Activated naive CD8-positive, alpha-beta T cell (primary cell): ENCODE measurements at regions not wholly inside any gene's neighbourhood (a gene's known extent, or its start where the extent isn't known, plus 50 kb on each side); places are given as distances from the start of the nearest gene placed in this dataset.

ENCODE experiments used
- H3K27ac Mint-ChIP-seq: one replicate; pipeline ENCODE4 v1.8.0; 2021; ENCODE audit warnings: mixed read lengths
- H3K27me3 Mint-ChIP-seq: one replicate; pipeline ENCODE4 v1.8.0; 2021; ENCODE audit warnings: mixed read lengths
- H3K36me3 Mint-ChIP-seq: one replicate; pipeline ENCODE4 v1.8.0; 2021; ENCODE audit warnings: mixed read lengths
- H3K4me1 Mint-ChIP-seq: one replicate; pipeline ENCODE4 v1.8.0; 2021; ENCODE audit warnings: low read depth, mixed read lengths
- H3K4me3 Mint-ChIP-seq: one replicate; pipeline ENCODE4 v1.8.0; 2021; ENCODE audit warnings: mild to moderate bottlenecking, mixed read lengths
- H3K9me3 Mint-ChIP-seq: one replicate; pipeline ENCODE4 v1.8.0; 2021; ENCODE audit warnings: low read depth, mixed read lengths

DNA sequence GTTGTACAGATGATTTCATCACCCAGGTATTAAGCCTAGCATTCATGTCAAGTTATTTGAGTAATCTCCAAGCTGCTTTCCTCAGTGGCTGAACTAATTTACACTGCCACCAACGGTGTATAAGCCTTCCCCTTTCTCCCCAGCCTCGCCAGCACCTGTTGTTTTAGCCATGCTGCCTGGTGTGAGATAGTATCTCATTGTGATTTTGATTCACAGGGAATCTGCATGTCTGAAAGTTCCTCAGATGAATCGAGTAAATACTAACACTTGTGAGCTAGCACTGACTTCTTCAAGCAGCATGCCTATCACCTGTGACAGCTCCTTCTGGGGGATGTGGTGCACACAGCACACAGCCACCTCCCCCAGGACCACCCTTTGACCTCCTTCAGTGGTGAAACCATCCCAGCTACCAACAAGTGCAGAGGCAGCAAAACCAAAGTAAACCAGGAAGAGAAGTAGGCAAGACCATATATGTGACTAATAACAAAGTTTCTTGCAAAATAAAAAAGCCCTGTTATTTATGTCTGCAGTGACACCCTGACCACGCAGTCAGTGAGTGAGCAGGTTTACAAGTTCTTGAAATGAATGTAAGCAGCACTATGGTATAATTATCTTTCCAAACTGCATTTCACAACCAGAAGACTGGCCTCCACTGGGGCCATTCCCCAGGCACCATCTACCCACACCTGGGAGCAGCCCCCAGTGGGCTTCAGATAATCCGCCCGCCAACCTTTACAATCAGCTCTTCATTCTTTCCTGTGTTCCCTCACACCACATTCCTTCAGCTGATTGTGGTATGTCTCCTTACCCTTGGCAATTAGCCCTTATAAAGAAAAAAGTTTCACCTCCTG, 173.8 kb downstream of the ETS2 start:
- Mint-ChIP-seq H3K36me3 (no peaks in the 10 kb centered on the region), H3K27me3 (peaks cover 26% of the 10 kb centered on the region), H3K9me3 (no peaks in the 10 kb centered on the region), H3K4me1 (no peaks in the 10 kb centered on the region), H3K4me3 (no peak overlapping the region), H3K27ac (peak overlapping the region; percentile 7)

DNA sequence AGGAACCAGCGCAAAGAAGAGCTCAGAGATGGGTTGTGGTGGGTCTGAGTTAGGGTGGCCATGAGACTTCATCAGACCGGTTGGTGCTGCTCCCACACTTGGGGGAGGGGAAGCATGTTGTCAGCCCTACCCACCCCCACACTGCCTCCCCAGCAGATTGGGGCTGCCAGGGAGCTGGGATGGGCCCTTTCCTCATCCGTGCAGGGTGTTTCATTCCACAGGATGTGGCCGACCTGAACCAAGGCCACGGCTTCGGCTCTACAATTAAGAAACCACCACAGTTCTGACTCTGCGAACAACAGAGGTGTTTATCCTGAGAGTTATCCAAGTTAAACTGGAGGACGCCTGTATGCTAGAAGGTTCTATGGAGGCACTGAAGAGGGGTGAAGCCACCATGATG, 171.2 kb downstream of the ETS2 start:
- H3K9me3 Mint-ChIP-seq: no peaks in the 10 kb centered on the region
- no peak overlapping the region for H3K27ac Mint-ChIP-seq
- no peaks in the 10 kb centered on the region for H3K36me3 Mint-ChIP-seq
- no peaks in the 10 kb centered on the region for H3K4me1 Mint-ChIP-seq
- H3K27me3 Mint-ChIP-seq: peaks cover 20% of the 10 kb centered on the region
- no peak overlapping the region for H3K4me3 Mint-ChIP-seq

DNA sequence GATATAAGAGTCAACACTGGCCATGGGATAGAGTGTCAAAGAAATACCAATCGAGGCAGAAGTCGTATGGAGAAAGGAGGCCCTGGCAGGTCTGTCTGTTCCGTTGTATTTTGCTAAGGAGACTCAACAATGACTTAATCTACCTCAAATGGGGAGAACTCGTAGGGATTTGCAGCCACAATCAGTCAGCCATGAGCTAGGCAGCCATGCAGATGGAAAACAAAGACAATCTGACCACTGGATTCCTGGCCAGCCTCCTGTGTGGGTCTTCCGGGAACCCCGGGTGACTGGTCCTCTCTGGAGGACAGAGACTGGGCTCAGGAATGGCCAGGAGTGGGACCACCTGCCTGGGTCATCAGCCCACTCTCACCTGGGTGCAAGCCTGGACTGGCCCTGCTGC, 167.8 kb downstream of the ETS2 start:
- Mint-ChIP-seq H3K4me3 (no peak overlapping the region), H3K4me1 (no peaks in the 10 kb centered on the region), H3K27ac (no peak overlapping the region), H3K9me3 (no peaks in the 10 kb centered on the region), H3K27me3 (peaks cover 4% of the 10 kb centered on the region), H3K36me3 (no peaks in the 10 kb centered on the region)

DNA sequence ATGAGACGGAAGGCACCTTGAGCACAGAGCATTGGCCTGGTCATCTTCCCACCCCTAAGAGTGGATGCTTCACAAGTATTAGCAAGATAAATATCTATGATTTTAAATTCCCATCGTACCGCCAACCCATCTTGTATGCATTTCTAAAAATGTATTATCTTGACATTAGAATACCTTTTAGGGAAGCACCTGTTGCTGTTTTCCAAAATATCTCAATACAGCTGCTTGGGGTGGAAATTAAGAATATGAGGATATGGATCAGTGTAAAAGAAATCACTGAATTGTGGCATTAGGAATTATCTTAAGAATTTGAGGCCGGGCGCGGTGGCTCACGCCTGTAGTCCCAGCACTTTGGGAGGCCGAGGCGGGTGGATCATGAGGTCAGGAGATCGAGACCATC, 166.3 kb downstream of the ETS2 start:
- H3K36me3 Mint-ChIP-seq: no peaks in the 10 kb centered on the region
- H3K4me3 Mint-ChIP-seq: no peak overlapping the region
- H3K27ac Mint-ChIP-seq: no peak overlapping the region
- no peaks in the 10 kb centered on the region for H3K27me3 Mint-ChIP-seq
- H3K9me3 Mint-ChIP-seq: no peaks in the 10 kb centered on the region
- H3K4me1 Mint-ChIP-seq: no peaks in the 10 kb centered on the region

DNA sequence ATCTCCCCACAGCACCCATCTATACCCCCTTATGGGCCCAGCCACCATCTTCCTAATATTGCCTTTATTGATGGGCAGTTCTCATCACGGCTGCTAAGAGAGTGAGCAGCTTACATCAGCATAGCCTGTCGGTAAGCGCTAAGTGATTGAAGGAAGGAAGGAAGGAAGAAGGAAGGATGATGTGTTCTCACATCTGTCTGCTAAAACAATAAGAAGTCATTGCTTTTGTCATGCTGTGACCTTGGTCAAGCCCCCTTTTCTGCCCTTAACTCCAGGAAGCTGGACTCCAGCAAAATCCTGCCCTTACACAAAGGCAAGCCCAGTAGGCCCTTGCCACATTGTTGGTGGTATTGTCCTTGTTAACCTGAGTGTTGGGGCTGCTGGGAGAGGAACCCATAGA, 165.0 kb downstream of the ETS2 start:
- Mint-ChIP-seq H3K4me1 (no peaks in the 10 kb centered on the region), H3K27me3 (no peaks in the 10 kb centered on the region), H3K36me3 (no peaks in the 10 kb centered on the region), H3K4me3 (no peak overlapping the region), H3K9me3 (no peaks in the 10 kb centered on the region), H3K27ac (no peak overlapping the region)

DNA sequence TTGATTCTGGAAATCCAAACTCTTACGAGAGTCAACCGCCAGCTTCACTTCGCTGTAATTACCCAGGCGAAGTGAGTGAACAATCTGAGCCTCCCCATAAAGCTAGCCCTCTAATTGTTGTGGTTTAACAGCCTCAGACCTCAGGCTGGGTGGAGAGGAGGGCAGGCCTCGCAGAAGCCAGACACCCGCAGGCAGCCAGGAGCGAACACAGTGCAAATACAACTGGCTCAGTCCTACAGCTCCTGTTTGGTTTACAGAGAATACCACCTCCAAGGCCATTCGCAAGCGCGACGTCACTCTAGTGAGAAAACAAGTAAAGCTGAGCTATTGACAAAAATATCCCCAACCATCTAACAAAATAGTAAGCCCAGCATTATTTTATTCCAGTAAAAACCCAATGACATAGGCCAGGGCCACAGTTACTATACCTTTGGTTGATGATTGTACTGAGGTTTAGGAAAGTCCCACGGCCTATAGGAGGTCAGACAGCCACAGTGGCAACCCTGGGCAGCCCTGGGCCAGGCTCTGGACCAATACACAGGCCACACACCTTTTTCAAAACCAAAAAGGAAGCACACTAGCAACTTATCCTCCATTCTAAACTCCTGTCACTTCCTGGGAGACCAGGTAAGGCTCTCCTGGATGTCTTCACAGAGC, 163.3 kb downstream of the ETS2 start:
- Mint-ChIP-seq H3K36me3 (no peaks in the 10 kb centered on the region), H3K4me1 (no peaks in the 10 kb centered on the region), H3K27me3 (no peaks in the 10 kb centered on the region), H3K9me3 (no peaks in the 10 kb centered on the region), H3K4me3 (no peak overlapping the region), H3K27ac (no peak overlapping the region)

DNA sequence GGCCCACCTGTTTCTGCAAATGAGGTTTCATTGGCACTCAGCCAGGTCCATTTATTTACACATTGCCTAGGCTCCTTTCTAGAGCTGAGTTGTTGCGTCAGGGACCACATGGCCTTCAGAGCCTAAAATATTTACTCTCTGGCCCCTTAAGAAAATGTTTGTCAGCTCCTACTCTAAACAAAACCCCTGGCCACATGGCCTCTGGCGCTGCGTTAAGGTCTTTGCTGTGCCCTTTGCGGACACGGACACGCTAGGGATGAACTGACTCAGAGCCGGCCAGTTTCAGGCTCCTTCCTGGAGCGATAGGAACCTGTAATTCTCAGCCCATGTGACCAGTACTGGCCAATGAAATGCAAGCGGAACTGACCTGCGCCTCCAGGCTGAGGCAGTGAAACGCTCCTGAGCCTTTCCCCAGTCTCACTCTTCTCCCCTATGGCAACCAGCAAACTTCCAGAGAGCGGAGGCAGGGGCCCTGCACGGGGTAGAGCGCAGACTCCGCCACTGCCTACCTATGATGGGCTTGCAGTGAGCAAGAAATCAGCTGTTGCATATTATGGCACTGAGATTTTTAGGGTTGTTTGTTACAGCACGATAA, 160.3 kb downstream of the ETS2 start:
- Mint-ChIP-seq H3K36me3 (no peaks in the 10 kb centered on the region), H3K9me3 (no peaks in the 10 kb centered on the region), H3K27me3 (no peaks in the 10 kb centered on the region), H3K27ac (no peak overlapping the region), H3K4me3 (no peak overlapping the region), H3K4me1 (no peaks in the 10 kb centered on the region)

DNA sequence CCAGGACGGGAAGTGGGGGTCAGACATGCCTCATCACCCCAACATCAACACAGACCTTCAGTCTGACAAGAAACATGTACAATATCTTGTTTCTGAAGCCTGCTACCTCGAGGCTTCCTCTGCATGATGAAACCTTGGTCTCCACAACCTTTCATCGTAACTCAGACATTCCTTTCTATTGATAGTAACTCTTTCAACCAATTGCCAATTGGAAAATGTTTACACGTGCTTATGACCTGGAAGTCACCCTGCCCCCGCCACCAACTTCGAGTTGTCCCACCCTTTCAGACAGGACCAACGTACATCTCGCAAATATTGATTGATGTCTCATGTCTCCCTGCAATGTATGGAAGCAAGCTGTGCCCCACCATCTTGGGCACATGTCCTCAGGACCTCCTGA, 159.5 kb downstream of the ETS2 start:
- H3K27ac Mint-ChIP-seq: no peak overlapping the region
- no peak overlapping the region for H3K4me3 Mint-ChIP-seq
- no peaks in the 10 kb centered on the region for H3K27me3 Mint-ChIP-seq
- H3K4me1 Mint-ChIP-seq: no peaks in the 10 kb centered on the region
- H3K9me3 Mint-ChIP-seq: no peaks in the 10 kb centered on the region
- H3K36me3 Mint-ChIP-seq: no peaks in the 10 kb centered on the region

DNA sequence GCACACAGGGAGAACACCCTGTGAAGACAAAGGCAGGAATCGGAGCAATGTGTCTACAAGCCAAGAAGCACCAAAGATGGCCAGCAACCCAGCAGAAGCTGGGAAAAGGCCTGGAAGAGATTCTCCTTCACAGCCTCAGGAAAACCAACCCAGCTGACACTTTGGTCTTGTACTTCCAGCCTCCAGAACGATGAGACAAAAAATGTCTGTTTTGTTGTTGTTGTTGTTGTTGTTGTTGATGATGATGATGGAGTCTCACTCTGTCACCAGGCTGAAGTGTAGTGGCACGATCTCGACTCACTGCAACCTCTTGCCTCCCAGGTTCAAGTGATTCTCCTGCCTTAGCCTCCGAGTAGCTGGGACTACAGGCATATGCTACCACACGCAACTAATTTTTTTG, 157.3 kb downstream of the ETS2 start:
- H3K9me3 Mint-ChIP-seq: no peaks in the 10 kb centered on the region
- H3K36me3 Mint-ChIP-seq: no peaks in the 10 kb centered on the region
- H3K4me1 Mint-ChIP-seq: no peaks in the 10 kb centered on the region
- H3K4me3 Mint-ChIP-seq: no peak overlapping the region
- H3K27ac Mint-ChIP-seq: no peak overlapping the region
- peaks cover under 1% of the 10 kb centered on the region for H3K27me3 Mint-ChIP-seq

DNA sequence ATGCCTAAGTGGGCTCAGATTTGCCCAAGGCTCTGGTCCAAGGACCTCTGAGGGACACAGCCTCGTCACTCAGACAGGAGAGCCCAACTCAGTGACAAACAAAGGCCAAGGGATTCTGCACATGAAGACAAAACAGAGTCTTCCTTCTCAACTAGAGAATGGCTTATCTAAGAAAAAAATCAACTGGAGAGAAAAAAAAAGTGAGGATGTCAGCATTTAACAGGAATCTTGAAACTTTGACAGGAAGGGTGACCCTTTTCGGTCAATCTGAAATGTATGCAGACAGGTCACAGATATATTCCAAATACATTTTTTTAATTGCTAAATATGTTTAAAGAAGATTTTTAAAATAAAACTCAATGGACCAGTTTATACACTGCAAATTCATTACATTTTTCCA, 154.5 kb downstream of the ETS2 start:
- peaks cover 3% of the 10 kb centered on the region for H3K27me3 Mint-ChIP-seq
- no peaks in the 10 kb centered on the region for H3K4me1 Mint-ChIP-seq
- H3K27ac Mint-ChIP-seq: no peak overlapping the region
- H3K36me3 Mint-ChIP-seq: no peaks in the 10 kb centered on the region
- H3K4me3 Mint-ChIP-seq: no peak overlapping the region
- H3K9me3 Mint-ChIP-seq: no peaks in the 10 kb centered on the region

DNA sequence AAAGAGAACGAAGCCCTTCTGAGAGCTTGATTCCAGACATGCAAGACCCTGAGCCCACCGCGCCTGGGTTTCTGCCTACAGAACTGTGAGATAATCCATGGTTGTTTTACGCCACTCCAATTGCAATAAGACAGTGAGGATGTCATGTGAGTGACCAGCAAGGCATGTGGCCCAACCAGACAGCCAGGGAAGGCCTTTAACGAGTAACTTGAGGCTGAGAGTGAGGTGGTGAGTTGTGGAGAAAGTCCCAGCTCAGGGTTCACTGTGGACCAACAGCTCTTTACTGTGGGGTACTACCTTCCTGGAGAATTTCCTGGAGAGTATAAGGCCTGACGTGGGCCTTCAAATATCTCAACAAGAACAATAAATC, 153.9 kb downstream of the ETS2 start:
- Mint-ChIP-seq H3K9me3 (no peaks in the 10 kb centered on the region), H3K36me3 (no peaks in the 10 kb centered on the region), H3K4me1 (no peaks in the 10 kb centered on the region), H3K27me3 (peaks cover 3% of the 10 kb centered on the region), H3K4me3 (no peak overlapping the region), H3K27ac (no peak overlapping the region)

DNA sequence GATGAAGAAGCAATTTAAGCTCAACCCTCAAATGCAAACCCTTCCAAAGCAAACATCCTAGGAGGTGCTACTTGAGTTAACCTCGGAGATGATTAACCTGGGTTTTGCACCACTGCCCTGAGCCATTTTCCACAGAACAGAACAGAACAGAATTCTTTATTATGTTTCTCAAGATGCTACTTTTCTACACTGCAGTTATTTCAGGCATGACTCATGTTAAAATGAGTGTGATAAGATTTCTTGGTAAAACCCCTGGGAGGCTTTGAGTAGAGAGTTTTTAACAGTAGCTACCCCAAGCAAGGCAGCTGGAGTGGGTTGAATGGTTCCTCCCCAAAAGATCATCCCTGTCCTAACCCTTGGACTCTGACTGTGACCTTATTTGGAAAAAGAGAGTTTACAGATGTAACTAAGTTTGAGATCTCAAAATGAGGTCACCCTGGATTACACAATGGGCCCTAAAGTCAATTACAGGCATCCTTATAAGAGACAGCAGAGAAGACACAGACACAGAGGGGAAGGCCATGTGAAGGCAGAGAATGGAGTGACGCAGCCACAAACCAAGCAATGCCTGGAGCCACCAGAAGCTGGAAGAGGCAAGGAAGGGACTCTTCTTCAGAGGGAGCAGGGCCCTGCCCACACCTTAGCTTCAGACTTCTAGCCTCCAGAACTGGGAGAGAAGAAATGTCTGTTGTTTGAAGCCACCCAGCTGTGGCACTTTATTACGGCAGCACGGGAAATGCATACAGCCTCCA, 153.4 kb downstream of the ETS2 start:
- H3K27me3 Mint-ChIP-seq: peaks cover 3% of the 10 kb centered on the region
- H3K4me3 Mint-ChIP-seq: no peak overlapping the region
- H3K27ac Mint-ChIP-seq: no peak overlapping the region
- no peaks in the 10 kb centered on the region for H3K9me3 Mint-ChIP-seq
- no peaks in the 10 kb centered on the region for H3K36me3 Mint-ChIP-seq
- no peaks in the 10 kb centered on the region for H3K4me1 Mint-ChIP-seq

DNA sequence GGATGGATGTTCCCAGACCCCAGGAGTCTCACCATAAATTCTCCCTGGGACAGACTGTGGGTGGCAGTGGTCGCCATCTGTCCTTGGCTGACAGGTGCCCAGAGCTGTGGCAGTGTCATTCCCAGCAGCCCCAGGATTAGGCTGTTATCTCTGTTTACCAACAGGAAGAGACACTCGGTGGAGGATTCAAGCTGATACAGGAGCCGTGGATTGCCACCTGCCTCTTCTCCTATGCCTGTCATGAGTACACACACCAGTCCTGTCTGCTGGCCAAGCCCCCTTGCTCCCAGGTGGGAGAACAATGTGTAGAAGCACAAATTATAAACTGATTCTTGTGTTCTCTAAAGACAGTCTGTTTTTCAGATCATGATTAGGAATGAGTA, 152.6 kb downstream of the ETS2 start:
- Mint-ChIP-seq H3K27me3 (peaks cover 3% of the 10 kb centered on the region), H3K36me3 (no peaks in the 10 kb centered on the region), H3K4me3 (no peak overlapping the region), H3K9me3 (no peaks in the 10 kb centered on the region), H3K27ac (no peak overlapping the region), H3K4me1 (no peaks in the 10 kb centered on the region)

DNA sequence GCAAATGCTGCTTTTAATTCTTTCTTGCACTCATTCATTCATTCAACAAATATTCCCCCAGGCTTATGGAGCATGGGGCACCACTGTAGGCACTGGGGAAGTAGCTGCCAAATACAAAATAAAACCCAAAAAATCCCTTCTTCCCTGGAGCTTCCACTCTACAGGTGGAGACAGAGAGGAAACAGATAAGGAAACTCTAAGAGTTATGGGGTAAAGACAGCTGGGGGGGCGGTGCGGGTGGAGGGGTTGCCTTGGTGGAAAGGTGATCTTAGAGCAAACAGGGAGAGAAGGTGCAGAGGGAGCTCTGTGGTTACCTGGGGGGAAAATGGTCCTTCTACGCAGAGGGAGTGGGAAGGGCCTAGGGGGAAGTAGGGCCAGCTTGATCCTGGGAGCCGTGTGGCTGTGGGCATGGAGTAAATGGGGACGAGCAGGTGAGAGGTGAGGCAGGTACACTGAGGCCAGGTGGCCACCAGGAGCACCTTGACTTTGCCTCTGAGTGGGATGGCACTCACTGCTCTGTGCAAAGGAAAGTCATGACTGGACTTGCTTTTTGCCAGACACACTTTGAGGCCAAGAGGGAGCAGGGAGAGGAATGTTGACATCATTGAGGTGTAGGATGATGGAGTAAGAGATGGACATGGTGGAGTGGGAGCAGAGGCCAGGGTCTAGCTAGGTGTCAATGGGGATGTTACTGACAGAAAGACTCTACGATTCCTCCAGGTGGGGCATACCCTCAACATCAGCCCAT, 152.0 kb downstream of the ETS2 start:
- H3K4me1 Mint-ChIP-seq: no peaks in the 10 kb centered on the region
- H3K4me3 Mint-ChIP-seq: no peak overlapping the region
- no peak overlapping the region for H3K27ac Mint-ChIP-seq
- peaks cover 3% of the 10 kb centered on the region for H3K27me3 Mint-ChIP-seq
- no peaks in the 10 kb centered on the region for H3K9me3 Mint-ChIP-seq
- H3K36me3 Mint-ChIP-seq: no peaks in the 10 kb centered on the region
